ENCODE measurements at regions not wholly inside any gene's neighbourhood (a gene's known extent, or its start where the extent isn't known, plus 50 kb on each side); places are given as distances from the start of the nearest gene placed in this dataset.

DNA sequence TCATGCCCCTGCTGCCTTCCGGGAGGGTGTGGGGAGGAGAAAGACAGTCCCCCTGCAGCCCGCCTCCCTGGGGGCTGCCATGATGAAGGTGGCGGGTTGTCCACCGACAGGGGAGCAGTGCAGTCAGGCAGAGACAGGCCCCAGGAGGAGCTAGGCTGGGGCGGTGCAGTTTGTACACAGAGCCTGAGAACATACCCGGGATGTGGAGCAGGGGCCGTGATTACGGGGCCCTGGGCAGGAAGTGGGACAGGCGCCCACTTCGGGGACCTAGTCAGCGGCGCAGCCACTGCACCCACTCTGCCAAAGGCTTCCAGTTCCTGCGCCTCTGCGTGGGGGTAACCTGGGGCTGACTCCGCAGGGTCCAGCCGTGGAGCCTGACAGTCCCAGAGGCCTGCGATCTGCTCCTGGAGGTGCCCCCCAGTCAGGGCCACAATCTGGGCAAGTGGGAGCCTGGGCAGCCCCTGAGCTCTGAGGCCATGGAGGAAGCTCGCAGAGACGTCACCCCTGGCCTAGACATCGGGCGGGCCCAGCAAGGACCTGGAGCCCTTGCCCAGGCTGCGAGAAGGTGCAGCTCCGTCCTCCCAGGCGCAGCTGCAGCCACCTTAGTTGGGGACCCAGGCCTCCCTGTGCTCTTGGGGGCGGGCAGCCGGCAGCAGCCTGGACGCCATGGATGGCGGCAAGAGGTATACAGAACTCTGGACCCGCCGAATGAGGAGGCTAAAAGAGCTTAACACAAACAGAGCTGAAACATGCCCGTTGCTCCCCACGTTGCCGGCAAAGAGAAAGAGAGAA lies 1356.8 kb downstream of the XPNPEP1 start:
- TF ChIP-seq POLR2AphosphoS5 (IDR thresholded peaks at IDR 0.05; ENCODE audit: low read depth, low read length): no peak
- TF ChIP-seq CTCF (IDR thresholded peaks at IDR 0.05): no peak

All from Panc1 (cell line).